H1 (cell line): ENCODE measurements at regions not wholly inside any gene's neighbourhood (a gene's known extent, or its start where the extent isn't known, plus 50 kb on each side); places are given as distances from the start of the nearest gene placed in this dataset.
"Not testable (repeated sequence)": the region's sequence is repeated elsewhere in the genome, so short reads cannot be mapped to it uniquely, and the experiment has no call there.

Experiments used
- CTCF ChIP-seq, 3 experiments: IDR thresholded peaks; 1 replicate in 2 of 3; 2 replicates in 1 of 3; pipeline versions ENCODE4 v1.5.1 to v1.6.1; 2011; ENCODE audit warnings: low read length in 3 of 3, mild to moderate bottlenecking in 3 of 3, inconsistent platforms in 2 of 3, low read depth in 1 of 3, moderate library complexity in 1 of 3; ENCODE audit not compliant: insufficient read depth in 1 of 3; ENCODE audit errors: control extremely low read depth in 1 of 3
- EZH2 ChIP-seq: fragments of 200-600 bp; sonication (generic); IDR thresholded peaks from 2 replicates; pipeline ENCODE4 v1.7.1; 2012; ENCODE audit warnings: low read depth, mild to moderate bottlenecking, moderate library complexity, low read length, inconsistent platforms; ENCODE audit not compliant: severe bottlenecking
- GABPA ChIP-seq: IDR thresholded peaks from 2 replicates; pipeline ENCODE4 v1.6.1; 2011; ENCODE audit warnings: mild to moderate bottlenecking, low read length, moderate library complexity, borderline replicate concordance; ENCODE audit not compliant: insufficient read depth
- JUN ChIP-seq: IDR thresholded peaks from 2 replicates; pipeline ENCODE4 v1.6.1; 2011; ENCODE audit warnings: low read depth, mild to moderate bottlenecking, improper control_type of control experiment, low read length
- NRF1 ChIP-seq: IDR thresholded peaks from 2 replicates; pipeline ENCODE4 v1.6.1; 2011; ENCODE audit warnings: mild to moderate bottlenecking, low read depth, low read length, improper control_type of control experiment
- POLR2AphosphoS5 ChIP-seq: IDR thresholded peaks from 2 replicates; pipeline ENCODE4 v1.6.1; 2011; ENCODE audit warnings: low read depth, low read length
- RFX5 ChIP-seq: IDR thresholded peaks from 2 replicates; pipeline ENCODE4 v1.6.1; 2011; ENCODE audit warnings: low read depth, low read length, improper control_type of control experiment, borderline replicate concordance
- RNF2 ChIP-seq: fragments of 200-900, 300-1000 bp; sonication (generic); IDR thresholded peaks from 2 replicates; pipeline ENCODE4 v1.7.1; 2016; ENCODE audit warnings: borderline replicate concordance, low read depth, mild to moderate bottlenecking, antibody characterized with exemption, low read length; ENCODE audit not compliant: poor library complexity, severe bottlenecking; ENCODE audit errors: missing control alignments
- SIN3A ChIP-seq, 2 experiments: IDR thresholded peaks in 1 of 2; conservative IDR thresholded peaks in 1 of 2; 2 replicates each; pipeline ENCODE4 v1.6.1; 2011 to 2012; ENCODE audit warnings: low read length in 2 of 2, improper control_type of control experiment in 1 of 2, low read depth in 1 of 2, mild to moderate bottlenecking in 1 of 2
- TBP ChIP-seq: IDR thresholded peaks from 2 replicates; pipeline ENCODE4 v1.6.1; 2011; ENCODE audit warnings: low read depth, low read length, improper control_type of control experiment

GRCh38 chr19:23533441-23533840, 138.2 kb upstream of the ZNF91 start:
- not testable (repeated sequence) for TF ChIP-seq TBP; GABPA; RNF2; SIN3A (conservative IDR thresholded peaks at IDR 0.05 in 1 of 2, IDR thresholded peaks at IDR 0.05 in 1 of 2; ENCODE audit: low read depth in 1 of 2, low read length in 2 of 2); CTCF (IDR thresholded peaks at IDR 0.05; ENCODE audit: control extremely low read depth in 1 of 3, insufficient read depth in 1 of 3, low read depth in 1 of 3, low read length in 3 of 3); JUN; EZH2; POLR2AphosphoS5; RFX5; NRF1
